Activated naive CD8-positive, alpha-beta T cell (primary cell): ENCODE measurements at regions not wholly inside any gene's neighbourhood (a gene's known extent, or its start where the extent isn't known, plus 50 kb on each side); places are given as distances from the start of the nearest gene placed in this dataset.
"Not testable (repeated sequence)": the region's sequence is repeated elsewhere in the genome, so short reads cannot be mapped to it uniquely, and the experiment has no call there.

Experiments used
- H3K27ac Mint-ChIP-seq: one replicate; pipeline ENCODE4 v1.8.0; 2021; ENCODE audit warnings: mixed read lengths
- H3K27me3 Mint-ChIP-seq: one replicate; pipeline ENCODE4 v1.8.0; 2021; ENCODE audit warnings: mixed read lengths
- H3K36me3 Mint-ChIP-seq: one replicate; pipeline ENCODE4 v1.8.0; 2021; ENCODE audit warnings: mixed read lengths
- H3K4me1 Mint-ChIP-seq: one replicate; pipeline ENCODE4 v1.8.0; 2021; ENCODE audit warnings: low read depth, mixed read lengths
- H3K4me3 Mint-ChIP-seq: one replicate; pipeline ENCODE4 v1.8.0; 2021; ENCODE audit warnings: mild to moderate bottlenecking, mixed read lengths
- H3K9me3 Mint-ChIP-seq: one replicate; pipeline ENCODE4 v1.8.0; 2021; ENCODE audit warnings: low read depth, mixed read lengths

DNA sequence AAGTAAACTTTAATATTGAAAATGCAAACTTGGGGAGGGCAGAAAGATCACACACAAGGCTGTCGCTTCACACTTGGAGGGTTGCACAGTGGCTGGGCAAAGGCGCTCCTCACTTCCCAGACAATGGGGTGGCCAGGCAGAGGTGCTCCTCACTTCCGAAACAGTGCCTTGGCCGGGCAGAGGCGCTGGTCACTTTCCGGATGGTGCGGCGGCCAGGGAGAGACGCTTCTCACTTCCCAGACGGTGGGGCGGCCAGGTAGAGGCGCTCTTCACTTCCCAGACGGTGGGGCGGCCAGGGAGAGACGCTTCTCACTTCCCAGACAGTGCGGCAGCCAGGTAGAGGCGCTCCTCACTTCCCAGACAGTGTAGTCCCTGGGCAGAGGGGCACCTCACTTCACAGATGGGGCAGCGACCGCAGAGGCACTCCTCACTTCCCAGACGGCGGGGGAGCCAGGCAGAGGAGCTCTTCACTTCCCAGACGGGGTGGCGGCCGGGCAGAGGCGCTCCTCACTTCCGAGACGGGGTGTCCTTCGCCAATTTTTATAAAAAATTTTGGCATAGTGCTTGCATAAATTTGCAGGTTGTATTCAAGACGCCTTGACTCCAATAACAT lies 140.8 kb upstream of the PZP start:
- Mint-ChIP-seq H3K27me3 (no peaks in the 10 kb centered on the region), H3K9me3 (no peaks in the 10 kb centered on the region), H3K27ac (no peak overlapping the region), H3K4me1 (peaks cover 35% of the 10 kb centered on the region), H3K36me3 (no peaks in the 10 kb centered on the region), H3K4me3 (no peak overlapping the region)

DNA sequence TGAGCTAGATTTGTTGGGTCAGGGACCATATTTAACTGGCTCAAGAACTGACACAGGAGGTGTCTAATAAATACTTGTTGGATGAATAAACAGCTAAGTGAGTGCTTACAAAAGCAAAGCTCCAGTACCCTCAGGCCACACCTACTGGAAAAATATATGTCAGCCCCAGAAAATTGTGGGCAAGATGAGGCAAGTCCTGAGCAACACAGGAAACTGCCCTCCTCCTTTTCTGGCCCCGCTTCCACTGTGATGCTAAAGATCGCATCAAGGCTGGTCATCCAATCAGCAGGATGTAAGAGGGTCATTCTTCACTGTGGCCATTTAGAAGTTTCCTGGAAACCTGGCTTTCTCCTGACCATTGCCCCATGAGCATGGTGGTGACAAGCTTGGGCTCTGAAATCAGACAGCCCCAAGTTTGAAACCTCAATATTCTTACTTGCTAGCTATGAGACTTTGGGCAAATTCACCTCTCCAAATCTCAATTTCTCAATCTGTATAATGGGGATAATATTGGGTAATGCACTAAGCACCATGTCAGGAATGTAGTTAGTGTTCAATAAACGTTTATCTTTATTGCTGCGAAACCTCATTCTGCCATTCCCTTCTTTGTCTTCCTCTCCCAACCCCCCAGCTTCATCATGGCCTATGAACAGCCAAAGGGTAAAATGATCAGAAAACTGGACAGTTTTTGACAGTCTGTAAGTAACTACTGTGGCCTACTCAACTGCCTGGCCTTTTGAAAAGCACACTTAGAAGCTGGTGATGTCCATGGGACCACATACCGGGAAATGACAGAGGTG lies 139.3 kb upstream of the PZP start:
- H3K4me1 Mint-ChIP-seq, result peaks cover 47% of the 10 kb centered on the region
- no peak overlapping the region for H3K27ac Mint-ChIP-seq
- H3K27me3 Mint-ChIP-seq, result no peaks in the 10 kb centered on the region
- H3K4me3 Mint-ChIP-seq, result no peak overlapping the region
- no peaks in the 10 kb centered on the region for H3K36me3 Mint-ChIP-seq
- no peaks in the 10 kb centered on the region for H3K9me3 Mint-ChIP-seq

DNA sequence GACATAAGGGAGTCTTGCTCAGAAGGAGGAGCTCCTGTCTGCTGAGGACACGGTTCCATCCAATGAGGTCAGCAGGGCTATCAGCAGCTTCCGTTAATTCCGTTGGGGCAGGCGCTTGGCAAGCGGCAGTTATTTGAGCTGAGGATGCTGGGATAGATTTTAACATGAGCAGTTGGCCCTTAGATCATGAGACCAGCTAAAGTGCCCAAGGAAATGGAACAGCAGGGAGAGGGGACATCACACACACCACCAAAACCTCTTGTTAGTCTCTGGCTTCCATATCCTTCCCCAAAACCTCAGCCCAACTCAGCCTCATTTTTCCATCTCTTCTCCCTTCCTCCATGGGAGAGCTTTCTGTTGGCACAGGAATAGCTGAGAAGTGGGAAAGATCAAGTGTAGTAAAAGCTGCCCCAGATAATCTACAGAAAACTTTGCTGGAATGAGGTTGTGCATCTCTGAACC lies 138.7 kb upstream of the PZP start:
- no peaks in the 10 kb centered on the region for H3K36me3 Mint-ChIP-seq
- no peaks in the 10 kb centered on the region for H3K9me3 Mint-ChIP-seq
- peaks cover 53% of the 10 kb centered on the region for H3K4me1 Mint-ChIP-seq
- H3K27me3 Mint-ChIP-seq, result no peaks in the 10 kb centered on the region
- no peak overlapping the region for H3K4me3 Mint-ChIP-seq
- no peak overlapping the region for H3K27ac Mint-ChIP-seq

DNA sequence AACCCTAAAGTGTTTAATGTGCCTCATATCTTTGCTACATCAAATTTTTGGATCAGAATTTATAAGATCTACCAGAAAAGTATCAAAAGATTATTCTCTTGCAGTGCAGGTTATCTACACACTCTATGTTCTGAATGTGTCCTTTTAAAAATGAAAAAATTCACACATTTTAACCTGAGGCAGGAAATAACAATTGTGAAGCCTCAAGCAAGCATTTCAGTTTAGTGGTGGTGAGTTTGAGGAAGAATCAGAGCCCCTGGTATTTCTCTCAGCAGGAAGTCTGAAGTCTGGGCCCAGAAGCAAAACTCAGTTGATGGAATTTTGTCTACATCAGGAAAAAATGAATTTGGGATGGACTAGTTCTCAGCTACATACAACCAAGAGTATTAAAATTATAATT lies 137.0 kb upstream of the PZP start:
- peaks cover 60% of the 10 kb centered on the region for H3K4me1 Mint-ChIP-seq
- no peak overlapping the region for H3K4me3 Mint-ChIP-seq
- H3K36me3 Mint-ChIP-seq, result no peaks in the 10 kb centered on the region
- no peak overlapping the region for H3K27ac Mint-ChIP-seq
- H3K9me3 Mint-ChIP-seq, result no peaks in the 10 kb centered on the region
- H3K27me3 Mint-ChIP-seq, result no peaks in the 10 kb centered on the region

DNA sequence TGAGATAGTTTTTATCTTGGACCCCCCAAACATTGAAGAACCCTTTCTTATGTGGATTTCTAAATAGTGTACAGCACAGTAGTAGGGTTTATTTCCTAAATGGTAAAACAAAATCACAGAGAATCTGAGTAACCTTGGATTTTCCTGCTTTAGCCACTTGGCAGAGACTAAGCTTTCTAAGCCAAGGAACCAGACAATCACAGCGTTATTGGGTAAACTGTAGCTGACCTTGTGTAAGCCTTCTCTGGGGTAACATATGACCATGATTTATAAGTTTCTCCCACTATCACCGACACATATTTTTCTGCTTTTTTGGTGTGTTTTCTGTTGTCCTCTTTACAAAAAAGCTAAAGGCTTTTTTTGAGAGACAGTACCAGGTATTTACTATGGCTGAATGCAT lies 136.3 kb upstream of the PZP start:
- Mint-ChIP-seq H3K4me3 (no peak overlapping the region), H3K4me1 (peaks cover 60% of the 10 kb centered on the region)

DNA sequence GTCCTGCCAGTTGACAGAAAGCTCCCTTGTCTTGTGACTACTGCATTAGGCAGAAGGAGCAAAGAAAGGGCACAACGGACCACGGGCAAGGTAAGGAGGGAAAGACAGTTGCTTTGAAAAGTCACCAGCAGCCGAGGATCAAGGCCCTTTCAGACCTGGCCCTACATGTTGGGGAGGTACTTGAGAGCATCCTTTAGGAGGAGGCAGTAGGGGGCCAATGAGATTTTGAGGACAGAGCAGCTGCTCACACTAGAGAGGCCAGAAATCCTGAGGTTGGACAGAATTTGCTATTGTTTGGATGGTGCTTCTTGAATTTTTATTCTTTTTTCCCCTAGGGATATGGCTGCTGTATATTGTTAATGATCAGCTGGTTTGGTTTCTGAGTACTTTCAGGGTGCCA lies 135.5 kb upstream of the PZP start:
- no peaks in the 10 kb centered on the region for H3K9me3 Mint-ChIP-seq
- no peak overlapping the region for H3K4me3 Mint-ChIP-seq
- no peaks in the 10 kb centered on the region for H3K36me3 Mint-ChIP-seq
- H3K4me1 Mint-ChIP-seq, result peaks cover 60% of the 10 kb centered on the region
- H3K27me3 Mint-ChIP-seq, result no peaks in the 10 kb centered on the region
- H3K27ac Mint-ChIP-seq, result no peak overlapping the region

More for the DNA sequence above, 136.3 kb upstream of the PZP start:
- H3K36me3 Mint-ChIP-seq, result no peaks in the 10 kb centered on the region
- H3K27ac Mint-ChIP-seq, result peak overlapping the region; percentile 41
- no peaks in the 10 kb centered on the region for H3K27me3 Mint-ChIP-seq
- no peaks in the 10 kb centered on the region for H3K9me3 Mint-ChIP-seq

DNA sequence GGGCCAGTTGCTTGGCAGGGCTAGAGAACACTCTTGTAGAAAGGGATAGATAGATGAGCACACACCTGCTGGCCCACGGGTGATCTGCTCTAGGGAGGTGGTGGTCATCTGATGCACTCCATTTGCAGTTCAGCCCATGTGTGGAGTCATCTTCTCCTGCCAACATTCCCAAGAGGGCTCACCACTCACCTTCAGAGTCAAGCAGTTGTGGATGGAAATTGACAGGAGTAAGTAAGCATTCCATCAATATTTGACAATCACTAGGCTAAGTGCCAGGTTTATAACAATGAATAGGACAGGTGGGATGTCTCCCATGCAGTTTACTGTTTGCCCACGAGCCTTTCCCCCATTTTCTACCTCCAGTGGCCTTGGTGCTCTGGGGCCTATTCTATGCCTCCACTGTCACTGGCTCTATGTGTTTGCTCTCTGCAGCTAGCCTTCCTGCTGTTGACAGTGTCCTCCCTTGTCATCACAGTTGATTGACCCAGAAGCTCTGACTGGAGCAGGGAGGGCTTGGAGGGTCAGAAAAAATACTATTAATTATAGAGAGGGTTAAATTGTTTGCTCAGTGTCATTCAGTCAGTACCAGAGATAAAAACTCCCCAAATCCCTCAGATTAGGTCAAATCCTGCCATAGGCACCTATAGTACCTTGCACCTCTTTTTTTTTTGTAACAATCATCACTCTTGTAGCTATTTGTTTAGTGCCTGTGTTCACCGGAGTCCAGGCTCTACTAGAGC lies 134.6 kb upstream of the PZP start:
- Mint-ChIP-seq H3K27ac (no peak overlapping the region), H3K9me3 (peaks cover under 1% of the 10 kb centered on the region), H3K27me3 (no peaks in the 10 kb centered on the region), H3K36me3 (no peaks in the 10 kb centered on the region), H3K4me1 (peaks cover 60% of the 10 kb centered on the region), H3K4me3 (no peak overlapping the region)

DNA sequence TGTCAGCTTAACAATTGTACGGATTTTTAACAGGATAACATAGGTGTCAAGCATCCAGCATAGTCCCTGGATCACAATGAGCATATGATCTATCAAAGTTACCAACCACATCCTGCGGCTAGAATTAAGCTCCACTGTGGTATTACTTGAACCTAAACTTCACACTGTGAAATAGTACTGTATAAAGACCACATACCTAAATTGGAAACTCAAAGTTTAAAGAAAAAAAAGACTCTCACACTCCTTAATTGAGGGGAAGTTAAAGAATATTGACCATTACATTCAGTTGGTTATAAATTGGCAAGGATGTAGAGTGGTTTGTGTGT lies 133.0 kb upstream of the PZP start:
- Mint-ChIP-seq H3K4me1 (peaks cover 50% of the 10 kb centered on the region), H3K36me3 (peaks cover 5% of the 10 kb centered on the region), H3K4me3 (peak overlapping the region; percentile 4), H3K27ac (peak overlapping the region; percentile 69), H3K9me3 (peaks cover 6% of the 10 kb centered on the region), H3K27me3 (no peaks in the 10 kb centered on the region)

DNA sequence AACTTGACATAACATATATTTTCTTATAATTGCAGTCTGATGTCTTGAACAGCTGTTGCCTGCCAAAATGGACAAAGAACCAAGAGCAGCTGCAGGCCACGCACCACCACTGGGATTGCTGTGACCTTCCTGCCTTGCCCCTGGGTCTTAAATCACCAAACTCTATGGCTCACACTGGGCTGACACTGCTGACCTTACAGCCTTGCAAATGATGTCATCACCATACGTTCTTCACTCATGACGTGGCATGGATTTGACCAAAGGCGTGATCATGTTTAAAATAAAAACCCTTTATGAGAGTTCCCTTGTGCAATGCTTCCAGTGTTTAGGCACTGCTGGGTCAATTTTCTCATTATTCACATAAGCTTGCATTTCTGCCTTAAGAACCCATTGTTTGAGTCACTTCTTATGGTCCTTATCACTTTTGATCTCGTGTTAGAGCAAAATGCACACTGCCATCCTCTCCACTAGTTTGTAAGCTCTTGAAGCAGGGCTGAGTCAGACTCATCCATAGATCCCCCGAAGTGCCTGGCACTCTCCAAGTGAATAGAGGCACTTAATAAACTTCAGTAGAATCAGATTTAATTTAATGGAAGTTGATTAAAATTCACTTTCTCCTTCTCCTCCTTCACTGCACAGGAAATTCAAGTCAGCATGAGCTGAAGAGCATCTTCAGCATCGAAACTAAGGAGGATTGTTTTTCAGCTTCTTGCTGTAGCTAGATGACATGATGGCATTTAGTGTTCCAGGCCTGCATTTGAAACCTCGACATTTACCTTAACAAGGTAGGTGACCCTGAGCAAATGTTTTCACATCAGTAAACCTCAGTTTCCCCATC lies 132.4 kb upstream of the PZP start:
- H3K9me3 Mint-ChIP-seq, result peaks cover 7% of the 10 kb centered on the region
- peaks cover 5% of the 10 kb centered on the region for H3K36me3 Mint-ChIP-seq
- H3K4me3 Mint-ChIP-seq, result no peak overlapping the region
- H3K4me1 Mint-ChIP-seq, result peaks cover 45% of the 10 kb centered on the region
- no peak overlapping the region for H3K27ac Mint-ChIP-seq
- no peaks in the 10 kb centered on the region for H3K27me3 Mint-ChIP-seq

DNA sequence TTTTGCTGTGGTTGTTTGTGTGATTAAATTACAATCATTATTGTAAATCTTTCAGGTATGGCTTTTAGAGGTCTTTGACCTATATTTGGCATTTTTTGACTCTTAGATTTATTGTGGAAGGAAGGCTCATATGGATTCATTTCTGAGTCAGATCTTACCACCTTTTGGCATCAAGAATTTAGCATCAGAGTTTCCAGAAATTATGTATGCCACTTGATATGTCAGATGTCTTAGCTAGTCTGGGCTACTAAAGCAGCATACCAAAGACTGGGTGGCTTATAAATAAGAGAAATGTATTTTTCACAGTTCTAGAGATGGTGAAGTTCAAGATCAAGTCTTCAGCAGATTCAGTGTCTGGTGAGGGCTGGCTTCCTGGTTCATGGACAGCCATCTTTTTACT lies 129.5 kb upstream of the PZP start:
- H3K27me3 Mint-ChIP-seq, result no peaks in the 10 kb centered on the region
- peaks cover 7% of the 10 kb centered on the region for H3K9me3 Mint-ChIP-seq
- peaks cover 5% of the 10 kb centered on the region for H3K36me3 Mint-ChIP-seq
- peaks cover 23% of the 10 kb centered on the region for H3K4me1 Mint-ChIP-seq
- H3K4me3 Mint-ChIP-seq, result no peak overlapping the region
- H3K27ac Mint-ChIP-seq, result no peak overlapping the region

DNA sequence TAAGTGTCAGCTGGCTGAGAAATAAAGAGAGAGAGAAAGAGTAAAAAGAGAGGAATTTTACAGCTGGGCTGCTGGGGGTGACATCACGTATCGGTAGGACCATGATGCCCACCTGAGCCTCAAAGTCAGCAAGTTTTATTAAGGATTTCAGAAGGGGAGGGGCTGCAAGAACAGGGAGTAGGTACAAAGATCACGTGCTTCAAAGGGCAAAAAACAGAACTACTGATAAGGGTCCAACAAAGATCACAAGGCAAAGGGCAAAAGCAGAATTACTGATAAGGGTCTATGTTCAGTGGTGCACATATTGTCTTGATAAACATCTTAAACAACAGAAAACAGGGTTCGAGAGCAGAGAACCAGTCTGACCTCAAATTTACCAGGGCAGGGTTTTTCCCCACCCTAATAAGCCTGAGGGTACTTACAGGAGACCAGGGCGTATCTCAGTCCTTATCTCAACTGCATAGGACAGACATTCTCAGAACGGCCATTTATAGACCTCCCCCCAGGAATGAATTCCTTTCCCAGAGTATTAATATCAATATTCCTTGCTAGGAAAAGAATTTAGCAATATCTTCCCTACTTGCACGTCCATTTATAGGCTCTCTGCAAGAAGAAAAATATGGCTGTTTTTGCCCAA lies 128.3 kb upstream of the PZP start:
- not testable (repeated sequence) for H3K9me3 Mint-ChIP-seq, H3K27ac Mint-ChIP-seq, H3K36me3 Mint-ChIP-seq, H3K27me3 Mint-ChIP-seq, H3K4me3 Mint-ChIP-seq
- peaks cover 11% of the 10 kb centered on the region for H3K4me1 Mint-ChIP-seq

DNA sequence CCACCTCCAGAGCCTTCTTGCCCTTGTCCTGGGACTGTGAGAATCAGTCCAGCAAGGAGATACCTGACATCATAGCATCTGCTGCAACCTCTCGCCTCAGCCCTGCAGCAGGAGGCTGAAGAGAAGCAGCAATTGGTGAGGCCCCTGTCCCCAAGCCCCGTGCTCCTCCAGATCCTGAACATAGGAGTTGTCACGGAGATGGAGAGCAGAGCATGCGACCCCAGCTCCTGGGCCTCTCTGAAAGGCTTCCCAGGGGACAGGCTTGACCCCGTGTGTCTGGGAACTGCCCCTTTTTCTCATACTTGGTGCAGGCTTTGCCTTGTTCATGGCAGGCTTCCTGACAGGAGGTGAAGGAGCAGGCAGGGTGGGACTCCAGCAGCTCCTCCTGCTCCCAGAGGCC lies 127.7 kb upstream of the PZP start:
- Mint-ChIP-seq H3K4me3 (no peak overlapping the region), H3K9me3 (peaks cover 7% of the 10 kb centered on the region), H3K36me3 (peaks cover 5% of the 10 kb centered on the region), H3K27ac (no peak overlapping the region), H3K4me1 (peaks cover 10% of the 10 kb centered on the region), H3K27me3 (no peaks in the 10 kb centered on the region)

DNA sequence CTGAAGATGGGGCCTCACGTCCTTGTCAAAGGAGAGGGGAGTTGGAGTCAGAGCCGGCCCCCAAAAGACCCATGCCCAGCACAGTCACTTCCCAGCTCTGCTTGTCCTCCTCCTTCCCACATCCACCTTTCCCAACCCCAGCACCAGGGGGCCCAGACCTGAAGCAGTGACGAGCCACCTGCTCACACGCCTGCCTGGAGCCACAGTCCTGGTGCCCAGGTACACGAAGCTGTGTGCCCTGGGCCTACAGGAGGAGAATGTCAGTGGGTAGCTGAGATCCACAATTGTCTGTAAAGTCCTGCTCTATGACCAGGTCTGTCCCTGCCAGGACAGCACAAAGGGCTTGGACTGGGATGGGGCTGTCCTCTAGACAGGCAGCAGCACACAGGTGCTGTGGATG lies 126.8 kb upstream of the PZP start:
- H3K9me3 Mint-ChIP-seq, result peaks cover 7% of the 10 kb centered on the region
- no peaks in the 10 kb centered on the region for H3K27me3 Mint-ChIP-seq
- no peak overlapping the region for H3K27ac Mint-ChIP-seq
- no peak overlapping the region for H3K4me3 Mint-ChIP-seq
- peaks cover 5% of the 10 kb centered on the region for H3K36me3 Mint-ChIP-seq
- H3K4me1 Mint-ChIP-seq, result peaks cover 5% of the 10 kb centered on the region

DNA sequence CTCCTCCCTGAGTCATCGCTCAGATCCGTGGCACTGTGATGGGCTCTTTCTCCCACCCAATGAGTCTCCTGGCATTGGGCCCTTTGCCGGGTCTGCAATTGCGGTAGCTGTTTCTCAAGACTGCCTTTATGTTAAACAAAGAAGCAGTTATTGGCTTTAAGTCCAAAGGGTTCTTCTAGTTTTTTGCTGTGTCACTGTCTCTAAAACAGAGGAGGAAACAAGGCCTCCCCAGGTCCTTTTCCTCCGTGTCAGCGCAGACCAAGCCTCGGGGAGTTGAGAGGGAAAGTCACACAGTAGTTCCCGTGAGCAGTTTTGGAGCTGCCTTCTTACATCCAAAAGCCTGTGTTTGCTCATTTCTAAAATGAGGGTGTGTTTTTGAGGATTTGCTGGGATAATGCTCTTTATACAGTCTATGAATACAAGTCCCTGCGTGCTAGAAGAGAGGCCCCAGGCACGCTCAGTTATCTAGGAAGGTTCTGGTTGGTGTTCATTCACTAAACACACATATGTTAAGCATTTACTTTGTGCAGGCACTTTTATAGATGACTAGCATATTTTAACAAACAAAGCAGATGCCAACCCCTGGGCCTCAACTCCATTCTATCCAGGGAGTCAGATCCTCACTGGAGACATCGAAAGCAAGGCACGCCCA lies 126.0 kb upstream of the PZP start:
- Mint-ChIP-seq H3K36me3 (peaks cover 5% of the 10 kb centered on the region), H3K9me3 (peaks cover 7% of the 10 kb centered on the region), H3K27ac (no peak overlapping the region), H3K4me3 (no peak overlapping the region), H3K27me3 (no peaks in the 10 kb centered on the region), H3K4me1 (peaks cover 5% of the 10 kb centered on the region)
